ENCODE measurements at regions not wholly inside any gene's neighbourhood (a gene's known extent, or its start where the extent isn't known, plus 50 kb on each side); places are given as distances from the start of the nearest gene placed in this dataset.
"Not testable (repeated sequence)": the region's sequence is repeated elsewhere in the genome, so short reads cannot be mapped to it uniquely, and the experiment has no call there.

GRCh38 chr1:14273811-14274210, 324.7 kb upstream of the KAZN start:
- no peak for DNase-seq

- not testable (repeated sequence) for DNase-seq
Measured at GRCh38 chr1:14279891-14280290, 318.6 kb upstream of the KAZN start.

- DNase-seq, result no peak
Measured at GRCh38 chr1:14280909-14281308, 317.6 kb upstream of the KAZN start.

- no peak for DNase-seq
Measured at GRCh38 chr1:14281412-14281811, 317.1 kb upstream of the KAZN start.

- peak; percentile 9 for DNase-seq
Measured at GRCh38 chr1:14282707-14283106, 315.8 kb upstream of the KAZN start.

GRCh38 chr1:14285238-14285637, 313.2 kb upstream of the KAZN start:
- DNase-seq, result no peak

- not testable (repeated sequence) for DNase-seq
Measured at GRCh38 chr1:14291182-14291581, 307.3 kb upstream of the KAZN start.

GRCh38 chr1:14292520-14292919, 306.0 kb upstream of the KAZN start:
- no peak for DNase-seq

GRCh38 chr1:14294006-14294405, 304.5 kb upstream of the KAZN start:
- DNase-seq, result no peak

GRCh38 chr1:14294860-14295536, 303.5 kb upstream of the KAZN start:
- DNase-seq, result no peak

GRCh38 chr1:14296795-14297194, 301.7 kb upstream of the KAZN start:
- DNase-seq, result peak; percentile 73

GRCh38 chr1:14297356-14297755, 301.1 kb upstream of the KAZN start:
- DNase-seq, result no peak

GRCh38 chr1:14298806-14299205, 299.7 kb upstream of the KAZN start:
- DNase-seq, result no peak

GRCh38 chr1:14300991-14301703, 297.3 kb upstream of the KAZN start:
- peak; percentile 5 for DNase-seq

- no peak for DNase-seq
Measured at GRCh38 chr1:14301704-14302024, 296.8 kb upstream of the KAZN start.

- DNase-seq, result no peak
Measured at GRCh38 chr1:14302025-14302424, 296.5 kb upstream of the KAZN start.

GRCh38 chr1:14303011-14303410, 295.5 kb upstream of the KAZN start:
- no peak for DNase-seq

GRCh38 chr1:14304381-14304865, 294.1 kb upstream of the KAZN start:
- DNase-seq, result peak; percentile 67

GRCh38 chr1:14308460-14308859, 290.0 kb upstream of the KAZN start:
- no peak for DNase-seq

GRCh38 chr1:14309984-14310383, 288.5 kb upstream of the KAZN start:
- no peak for DNase-seq

GRCh38 chr1:14310476-14310875, 288.0 kb upstream of the KAZN start:
- DNase-seq, result no peak

- no peak for DNase-seq
Measured at GRCh38 chr1:14313731-14314431, 284.6 kb upstream of the KAZN start.

GRCh38 chr1:14318830-14319229, 279.7 kb upstream of the KAZN start:
- DNase-seq, result no peak

GRCh38 chr1:14320518-14320917, 278.0 kb upstream of the KAZN start:
- DNase-seq, result peak; percentile 47
